HepG2 (cell line): ENCODE measurements at regions not wholly inside any gene's neighbourhood (a gene's known extent, or its start where the extent isn't known, plus 50 kb on each side); places are given as distances from the start of the nearest gene placed in this dataset.

ENCODE experiments used
- ARNTL ChIP-seq: sonication (generic); formaldehyde crosslinking; IDR thresholded peaks from 2 replicates; pipeline ENCODE4 v1.4.0; 2020; ENCODE audit warnings: mild to moderate bottlenecking, missing genetic modification reagents
- ATAD3A ChIP-seq: sonication (generic); formaldehyde crosslinking; IDR thresholded peaks from 2 replicates; pipeline ENCODE4 v1.4.0; 2020; ENCODE audit warnings: missing genetic modification reagents
- DMAP1 ChIP-seq: IDR thresholded peaks from 2 replicates; pipeline ENCODE4 v1.6.1; 2016
- ELF4 ChIP-seq: sonication (generic); formaldehyde crosslinking; IDR thresholded peaks from 2 replicates; pipeline ENCODE4 v1.5.0; 2020; ENCODE audit warnings: missing genetic modification reagents, mild to moderate bottlenecking, moderate library complexity, borderline replicate concordance
- FUBP1 ChIP-seq: sonication (generic); formaldehyde crosslinking; IDR thresholded peaks from 2 replicates; pipeline ENCODE4 v1.5.1; 2020; ENCODE audit warnings: missing genetic modification reagents, mild to moderate bottlenecking, borderline replicate concordance
- GLI4 ChIP-seq: sonication (generic); formaldehyde crosslinking; IDR thresholded peaks from 2 replicates; pipeline ENCODE4 v1.5.1; 2020; ENCODE audit warnings: missing genetic modification reagents, mild to moderate bottlenecking, moderate library complexity, borderline replicate concordance
- HIVEP1 ChIP-seq: sonication (generic); formaldehyde crosslinking; IDR thresholded peaks from 2 replicates; pipeline ENCODE4 v1.4.0; 2020; ENCODE audit warnings: mild to moderate bottlenecking, missing genetic modification reagents
- HNRNPLL ChIP-seq: fragments of 200-400 bp; formaldehyde crosslinking; IDR thresholded peaks from 2 replicates; pipeline ENCODE4 v1.6.1; 2017; ENCODE audit warnings: mild to moderate bottlenecking, low read depth, low read length; ENCODE audit not compliant: poor library complexity, severe bottlenecking
- IRX3 ChIP-seq: sonication (generic); formaldehyde crosslinking; IDR thresholded peaks from 2 replicates; pipeline ENCODE4 v1.8.1; 2023; ENCODE audit warnings: mild to moderate bottlenecking, low read depth, missing genetic modification reagents, borderline replicate concordance
- KAT8 ChIP-seq: IDR thresholded peaks from 2 replicates; pipeline ENCODE4 v1.6.1; 2016; ENCODE audit warnings: missing genetic modification reagents, missing compliant biosample characterization
- KDM3A ChIP-seq: IDR thresholded peaks from 2 replicates; pipeline ENCODE4 v1.6.1; 2018; ENCODE audit warnings: low read depth, missing compliant biosample characterization
- KMT2A ChIP-seq: sonication (generic); formaldehyde crosslinking; IDR thresholded peaks from 2 replicates; pipeline ENCODE4 v1.4.0; 2020; ENCODE audit warnings: missing genetic modification reagents
- MXD1 ChIP-seq: sonication (generic); formaldehyde crosslinking; IDR thresholded peaks from 2 replicates; pipeline ENCODE4 v1.4.0; 2020; ENCODE audit warnings: mild to moderate bottlenecking, missing genetic modification reagents
- NAIF1 ChIP-seq: sonication (generic); formaldehyde crosslinking; IDR thresholded peaks from 2 replicates; pipeline ENCODE4 v1.5.0; 2020; ENCODE audit warnings: mild to moderate bottlenecking, missing genetic modification reagents, borderline replicate concordance
- NR2F2 ChIP-seq: IDR thresholded peaks from 2 replicates; pipeline ENCODE4 v1.6.1; 2012; ENCODE audit warnings: low read depth, inconsistent platforms, borderline replicate concordance
- PHB2 ChIP-seq: fragments of 450-650 bp; IDR thresholded peaks from 2 replicates; pipeline ENCODE4 v1.6.1; 2018; ENCODE audit not compliant: partially characterized antibody
- SCMH1 ChIP-seq: sonication (generic); formaldehyde crosslinking; IDR thresholded peaks from 2 replicates; pipeline ENCODE4 v1.9.0; 2021; ENCODE audit warnings: missing genetic modification reagents, mild to moderate bottlenecking, borderline replicate concordance
- SMYD3 ChIP-seq: sonication (generic); formaldehyde crosslinking; IDR thresholded peaks from 2 replicates; pipeline ENCODE4 v1.8.1; 2023; ENCODE audit warnings: mild to moderate bottlenecking, missing genetic modification reagents
- XBP1 ChIP-seq: sonication (generic); formaldehyde crosslinking; IDR thresholded peaks from 2 replicates; pipeline ENCODE4 v1.5.0; 2020; ENCODE audit warnings: missing genetic modification reagents
- ZFYVE20 ChIP-seq: sonication (generic); formaldehyde crosslinking; IDR thresholded peaks from 2 replicates; pipeline ENCODE4 v1.8.0; 2023; ENCODE audit warnings: low read depth, mild to moderate bottlenecking, moderate library complexity, missing genetic modification reagents, borderline replicate concordance
- ZMYM4 ChIP-seq: sonication (generic); formaldehyde crosslinking; IDR thresholded peaks from 2 replicates; pipeline ENCODE4 v1.8.1; 2023; ENCODE audit warnings: mild to moderate bottlenecking, missing genetic modification reagents
- ZNF232 ChIP-seq: sonication (generic); formaldehyde crosslinking; IDR thresholded peaks from 2 replicates; pipeline ENCODE4 v1.4.0; 2020; ENCODE audit warnings: missing genetic modification reagents, borderline replicate concordance
- ZNF430 ChIP-seq: sonication (generic); formaldehyde crosslinking; IDR thresholded peaks from 2 replicates; pipeline ENCODE4 v1.9.0; 2021; ENCODE audit warnings: mild to moderate bottlenecking, missing genetic modification reagents
- ZNF878 ChIP-seq: sonication (generic); formaldehyde crosslinking; IDR thresholded peaks from 2 replicates; pipeline ENCODE4 v1.8.1; 2023; ENCODE audit warnings: mild to moderate bottlenecking, missing genetic modification reagents, moderate library complexity
- TF ChIP-seq, protein P1 (sequence below): sonication (generic); formaldehyde crosslinking; IDR thresholded peaks from 2 replicates; pipeline ENCODE4 v1.4.0; 2020; ENCODE audit warnings: missing genetic modification reagents
- TF ChIP-seq, protein P2 (sequence below): sonication (generic); formaldehyde crosslinking; IDR thresholded peaks from 2 replicates; pipeline ENCODE4 v1.9.0; 2022; ENCODE audit warnings: missing genetic modification reagents, mild to moderate bottlenecking, borderline replicate concordance

DNA sequence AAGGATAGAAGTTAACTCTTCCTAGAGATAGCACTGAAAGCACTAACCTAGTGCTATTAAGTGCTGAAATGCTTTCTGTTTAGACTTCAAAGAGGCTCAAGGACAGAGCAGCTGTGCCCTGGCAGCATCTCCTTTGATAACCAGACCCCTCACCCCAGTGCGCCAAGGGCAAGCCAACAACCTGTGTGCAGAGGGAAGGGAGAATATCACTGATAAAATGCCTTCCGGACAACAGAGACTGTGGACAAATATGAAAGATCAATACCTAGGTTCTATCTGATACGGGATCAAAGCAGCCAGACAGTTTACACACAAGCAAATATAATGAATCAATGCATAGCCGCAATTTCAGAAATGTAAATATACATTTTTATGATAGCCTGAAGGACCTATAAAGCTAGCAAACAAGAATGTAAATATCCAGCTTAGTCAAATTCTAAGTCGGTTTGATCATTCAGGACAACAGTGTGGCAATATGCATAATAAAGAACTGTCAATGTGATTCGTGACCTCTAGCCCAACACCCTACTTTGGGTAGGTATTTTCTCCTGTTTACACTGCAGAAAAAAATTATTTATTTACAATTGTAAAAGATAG lies 91.8 kb upstream of the RFX8 start (continued):
- TF ChIP-seq FUBP1 (CRISPR knock-in tag) (peak; percentile 97; the same call in 1 of the 2 replicates), ZMYM4 (CRISPR knock-in tag) (peak; percentile 89), ARNTL (CRISPR knock-in tag) (peak; percentile 91), PHB2 (no peak), KDM3A (peak; percentile 91), ATAD3A (no peak), ZNF878 (peak; percentile 98), DMAP1 (peak; percentile 63; the same call in 1 of the 2 replicates), SMYD3 (CRISPR knock-in tag) (peak; percentile 92), ZNF232 (CRISPR knock-in tag) (peak; percentile 95; the same call in 1 of the 2 replicates), ELF4 (peak; percentile 82), KAT8 (CRISPR knock-in tag) (peak; percentile 73; the same call in 1 of the 2 replicates), NAIF1 (CRISPR knock-in tag) (peak; percentile 68; the same call in 1 of the 2 replicates), MXD1 (CRISPR knock-in tag) (no peak), HIVEP1 (CRISPR knock-in tag) (peak; percentile 82; the same call in 1 of the 2 replicates), KMT2A (CRISPR knock-in tag) (no peak; the same call in 1 of the 2 replicates), GLI4 (CRISPR knock-in tag) (peak; percentile 71; the same call in 1 of the 2 replicates), HNRNPLL (no peak), ZFYVE20 (CRISPR knock-in tag) (no peak), XBP1 (peak; percentile 86; the same call in 1 of the 2 replicates), IRX3 (CRISPR knock-in tag) (peak; percentile 81; the same call in 1 of the 2 replicates), ZNF430 (CRISPR knock-in tag) (peak; percentile 92), NR2F2 (peak; percentile 100), SCMH1 (no peak)
- TF ChIP-seq, protein P1, sequence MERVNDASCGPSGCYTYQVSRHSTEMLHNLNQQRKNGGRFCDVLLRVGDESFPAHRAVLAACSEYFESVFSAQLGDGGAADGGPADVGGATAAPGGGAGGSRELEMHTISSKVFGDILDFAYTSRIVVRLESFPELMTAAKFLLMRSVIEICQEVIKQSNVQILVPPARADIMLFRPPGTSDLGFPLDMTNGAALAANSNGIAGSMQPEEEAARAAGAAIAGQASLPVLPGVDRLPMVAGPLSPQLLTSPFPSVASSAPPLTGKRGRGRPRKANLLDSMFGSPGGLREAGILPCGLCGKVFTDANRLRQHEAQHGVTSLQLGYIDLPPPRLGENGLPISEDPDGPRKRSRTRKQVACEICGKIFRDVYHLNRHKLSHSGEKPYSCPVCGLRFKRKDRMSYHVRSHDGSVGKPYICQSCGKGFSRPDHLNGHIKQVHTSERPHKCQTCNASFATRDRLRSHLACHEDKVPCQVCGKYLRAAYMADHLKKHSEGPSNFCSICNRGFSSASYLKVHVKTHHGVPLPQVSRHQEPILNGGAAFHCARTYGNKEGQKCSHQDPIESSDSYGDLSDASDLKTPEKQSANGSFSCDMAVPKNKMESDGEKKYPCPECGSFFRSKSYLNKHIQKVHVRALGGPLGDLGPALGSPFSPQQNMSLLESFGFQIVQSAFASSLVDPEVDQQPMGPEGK (CRISPR knock-in tag) = peak; percentile 91
- TF ChIP-seq, protein P2, sequence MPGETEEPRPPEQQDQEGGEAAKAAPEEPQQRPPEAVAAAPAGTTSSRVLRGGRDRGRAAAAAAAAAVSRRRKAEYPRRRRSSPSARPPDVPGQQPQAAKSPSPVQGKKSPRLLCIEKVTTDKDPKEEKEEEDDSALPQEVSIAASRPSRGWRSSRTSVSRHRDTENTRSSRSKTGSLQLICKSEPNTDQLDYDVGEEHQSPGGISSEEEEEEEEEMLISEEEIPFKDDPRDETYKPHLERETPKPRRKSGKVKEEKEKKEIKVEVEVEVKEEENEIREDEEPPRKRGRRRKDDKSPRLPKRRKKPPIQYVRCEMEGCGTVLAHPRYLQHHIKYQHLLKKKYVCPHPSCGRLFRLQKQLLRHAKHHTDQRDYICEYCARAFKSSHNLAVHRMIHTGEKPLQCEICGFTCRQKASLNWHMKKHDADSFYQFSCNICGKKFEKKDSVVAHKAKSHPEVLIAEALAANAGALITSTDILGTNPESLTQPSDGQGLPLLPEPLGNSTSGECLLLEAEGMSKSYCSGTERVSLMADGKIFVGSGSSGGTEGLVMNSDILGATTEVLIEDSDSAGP (CRISPR knock-in tag) = no peak; the same call in 1 of the 2 replicates
